ENCODE measurements at regions not wholly inside any gene's neighbourhood (a gene's known extent, or its start where the extent isn't known, plus 50 kb on each side); places are given as distances from the start of the nearest gene placed in this dataset.

DNA sequence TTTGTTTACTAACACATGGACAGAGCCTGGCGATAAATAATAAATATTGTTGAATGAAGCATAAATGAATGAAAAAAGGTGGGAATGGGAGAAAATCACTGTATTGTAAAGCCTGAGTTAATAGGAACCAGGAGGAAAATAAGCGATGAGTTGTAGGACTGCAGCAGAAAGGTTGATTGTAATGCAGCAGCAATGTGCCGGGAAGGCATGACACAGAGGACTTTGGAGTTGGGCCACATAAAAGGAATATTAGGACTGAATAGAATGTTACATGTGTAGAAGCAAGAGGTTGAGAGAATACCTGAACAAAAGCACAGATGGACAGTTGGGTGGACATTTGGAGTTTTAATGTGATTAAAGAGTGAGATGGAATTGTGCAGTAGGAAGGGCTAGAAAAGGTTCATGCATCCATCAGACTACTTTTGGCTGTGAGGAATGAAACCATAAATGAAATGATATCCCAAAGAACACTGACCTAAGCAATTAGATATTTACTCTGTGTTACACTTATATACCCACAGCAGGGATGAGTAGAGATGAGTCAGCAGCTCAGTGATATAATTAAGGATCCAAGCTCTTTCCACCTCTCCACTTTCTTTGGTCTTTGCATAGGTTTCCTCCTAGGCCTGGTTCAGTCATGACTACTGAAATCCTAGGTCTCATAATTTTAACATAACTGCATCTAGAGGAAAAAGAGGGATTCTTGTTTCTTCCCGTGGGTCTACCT lies 55.4 kb downstream of the CCER1 start:
- Mint-ChIP-seq H3K36me3 (no peaks in the 10 kb centered on the region), H3K9me3 (no peaks in the 10 kb centered on the region), H3K4me3 (no peak overlapping the region), H3K27ac (no peak overlapping the region), H3K4me1 (no peaks in the 10 kb centered on the region), H3K27me3 (peaks cover 1% of the 10 kb centered on the region)

DNA sequence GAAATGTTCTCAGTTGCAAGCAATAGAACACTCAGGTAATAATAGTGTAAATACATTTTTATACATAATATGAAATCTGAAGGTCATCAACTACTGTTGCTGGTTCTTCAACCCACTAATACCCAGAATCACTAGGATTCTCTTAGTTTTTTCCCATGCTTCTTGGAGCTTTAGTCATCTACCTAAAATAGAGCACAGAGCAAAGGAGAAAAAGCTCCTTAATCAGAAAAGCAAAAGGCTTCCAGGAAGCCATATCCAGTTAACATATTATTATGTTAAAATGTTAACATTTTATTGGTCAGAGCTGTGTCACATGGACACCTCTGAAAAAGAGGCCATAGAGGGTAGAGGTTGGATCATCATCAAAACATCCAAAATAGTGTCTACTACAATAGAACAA lies 57.0 kb downstream of the CCER1 start:
- no peaks in the 10 kb centered on the region for H3K4me1 Mint-ChIP-seq
- peaks cover 1% of the 10 kb centered on the region for H3K27me3 Mint-ChIP-seq
- no peak overlapping the region for H3K4me3 Mint-ChIP-seq
- peaks cover 0 to 1% (median 0%) of the 10 kb centered on the region in 3 donors for H3K9me3 Mint-ChIP-seq
- no peak overlapping the region for H3K27ac Mint-ChIP-seq
- H3K36me3 Mint-ChIP-seq: no peaks in the 10 kb centered on the region

DNA sequence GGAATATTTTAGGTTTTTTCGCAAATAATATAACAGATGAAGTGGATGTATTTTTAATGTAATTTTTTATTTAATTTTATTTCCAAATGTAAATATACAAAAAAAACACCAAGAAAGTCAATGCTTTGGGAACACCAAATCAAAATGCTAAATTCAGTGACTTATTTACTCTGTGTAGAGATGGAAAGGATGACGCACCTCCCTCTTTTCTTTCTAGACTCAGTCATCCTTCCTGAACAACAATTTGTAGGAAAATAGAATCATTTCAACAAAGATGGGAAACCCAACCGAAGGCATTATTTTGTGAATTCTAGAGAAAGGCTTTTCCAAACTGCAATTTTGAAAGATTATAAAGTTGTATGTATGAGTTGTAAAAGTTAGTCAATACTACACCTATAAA lies 57.7 kb downstream of the CCER1 start:
- no peak overlapping the region for H3K4me3 Mint-ChIP-seq
- H3K9me3 Mint-ChIP-seq: peaks cover 0 to 1% (median 0%) of the 10 kb centered on the region in 3 donors
- H3K27ac Mint-ChIP-seq: no peak overlapping the region
- H3K4me1 Mint-ChIP-seq: no peaks in the 10 kb centered on the region
- H3K36me3 Mint-ChIP-seq: no peaks in the 10 kb centered on the region
- peaks cover 1% of the 10 kb centered on the region for H3K27me3 Mint-ChIP-seq

DNA sequence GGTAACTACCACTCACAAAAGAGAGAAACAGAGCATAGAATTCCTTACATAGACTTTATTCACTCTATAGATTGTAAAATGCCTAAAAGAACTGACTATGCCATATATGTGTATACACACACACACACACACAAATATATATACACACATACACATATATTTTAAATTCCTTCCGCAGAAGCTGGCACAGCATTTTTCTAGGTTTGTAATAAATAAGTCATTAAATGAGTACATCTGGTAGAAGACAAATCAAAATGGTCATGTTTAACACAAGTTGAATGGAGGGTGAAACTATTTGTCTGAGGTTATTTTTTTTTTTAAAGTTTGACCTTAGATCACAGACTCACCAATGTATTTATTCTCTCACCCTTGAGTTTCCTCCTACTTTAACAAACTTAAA lies 58.2 kb downstream of the CCER1 start:
- Mint-ChIP-seq H3K9me3 (peaks cover 0 to 1% (median 0%) of the 10 kb centered on the region in 3 donors), H3K27me3 (peaks cover 1% of the 10 kb centered on the region), H3K36me3 (no peaks in the 10 kb centered on the region), H3K27ac (no peak overlapping the region), H3K4me1 (no peaks in the 10 kb centered on the region), H3K4me3 (no peak overlapping the region)

DNA sequence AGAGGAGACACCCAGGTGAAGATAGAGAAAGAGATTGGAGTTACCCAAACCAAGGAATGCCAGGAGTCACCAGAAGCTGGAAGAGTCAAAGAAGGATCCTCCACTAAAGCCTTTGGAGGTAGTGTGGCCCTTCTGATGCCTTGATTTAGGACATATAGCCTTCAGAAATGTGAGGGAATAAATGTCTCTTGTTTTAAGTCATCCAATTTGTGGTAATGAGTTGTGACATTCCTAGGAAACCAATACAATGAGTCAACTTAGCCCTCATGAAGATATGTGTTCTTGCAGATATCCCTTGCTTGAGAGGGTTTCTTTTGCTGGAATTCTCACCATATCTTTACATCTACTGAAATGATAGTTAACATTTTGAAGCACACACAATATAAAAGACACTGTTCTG lies 58.8 kb downstream of the CCER1 start:
- Mint-ChIP-seq H3K27ac (no peak overlapping the region), H3K4me1 (no peaks in the 10 kb centered on the region), H3K4me3 (no peak overlapping the region), H3K36me3 (no peaks in the 10 kb centered on the region), H3K27me3 (peaks cover 1% of the 10 kb centered on the region), H3K9me3 (peaks cover 0 to 1% (median 0%) of the 10 kb centered on the region in 3 donors)

DNA sequence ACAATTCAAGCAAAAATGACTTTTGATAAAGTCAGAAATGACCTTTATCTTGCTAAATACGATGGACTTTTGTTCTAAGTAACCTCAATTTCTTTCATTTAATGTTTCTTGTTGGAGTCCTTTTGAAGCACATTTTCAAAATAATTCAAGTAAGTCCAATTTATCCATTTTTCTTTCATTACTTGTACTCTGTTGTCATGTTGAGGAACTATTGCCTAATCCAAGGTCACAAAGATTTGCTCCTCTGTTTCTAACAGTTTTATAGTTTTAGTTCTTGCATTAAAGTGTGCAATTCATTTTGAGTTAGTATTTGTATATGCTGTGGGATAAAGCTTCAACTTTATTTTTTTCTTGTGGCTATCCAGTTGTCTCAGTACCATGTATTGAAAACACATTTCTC lies 66.7 kb downstream of the CCER1 start:
- no peaks in the 10 kb centered on the region for H3K4me1 Mint-ChIP-seq
- no peaks in the 10 kb centered on the region for H3K27me3 Mint-ChIP-seq
- peaks cover 0 to 1% (median 0%) of the 10 kb centered on the region in 3 donors for H3K9me3 Mint-ChIP-seq
- H3K27ac Mint-ChIP-seq: no peak overlapping the region
- H3K36me3 Mint-ChIP-seq: peaks cover 2% of the 10 kb centered on the region
- no peak overlapping the region for H3K4me3 Mint-ChIP-seq

DNA sequence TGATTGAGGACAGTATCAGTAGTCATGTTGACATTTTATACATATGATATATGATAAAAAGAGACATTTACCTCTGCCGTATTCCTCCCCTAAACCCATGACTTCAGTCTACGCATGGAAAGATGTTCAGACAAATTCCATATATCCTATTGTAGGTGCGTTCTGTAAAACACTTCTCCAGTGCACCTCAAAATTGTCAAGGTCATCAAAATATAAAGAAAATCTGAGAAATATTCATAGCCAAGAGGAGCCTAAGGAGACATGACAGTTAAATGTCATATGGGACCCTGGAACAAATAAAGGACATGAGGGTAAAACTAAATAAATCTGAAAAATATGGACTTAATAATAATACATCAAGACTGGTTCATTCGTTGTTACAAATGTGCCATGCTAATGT lies 71.5 kb downstream of the CCER1 start:
- no peak overlapping the region for H3K4me3 Mint-ChIP-seq
- H3K4me1 Mint-ChIP-seq: no peaks in the 10 kb centered on the region
- no peaks in the 10 kb centered on the region for H3K27me3 Mint-ChIP-seq
- peaks cover 2% of the 10 kb centered on the region for H3K36me3 Mint-ChIP-seq
- H3K9me3 Mint-ChIP-seq: no peaks in the 10 kb centered on the region
- H3K27ac Mint-ChIP-seq: no peak overlapping the region

DNA sequence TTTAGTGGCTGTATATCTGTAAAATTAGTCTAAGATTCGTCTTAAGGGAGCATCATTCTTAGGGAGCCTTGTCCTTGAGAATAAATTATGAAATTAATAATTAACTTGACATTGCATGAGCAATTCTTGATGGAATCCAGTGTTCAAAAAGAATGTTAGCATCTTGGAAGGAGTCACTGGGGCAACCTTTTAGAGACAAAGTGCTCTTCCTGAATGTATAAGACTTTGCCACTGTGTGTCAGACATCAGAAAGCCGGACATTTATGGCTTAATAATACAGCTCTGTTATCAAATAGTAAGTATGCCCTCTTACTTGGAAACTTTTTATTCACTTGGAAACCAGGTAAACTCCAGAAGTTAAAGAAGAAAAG lies 83.3 kb downstream of the CCER1 start:
- Mint-ChIP-seq H3K9me3 (peaks cover 0 to 2% (median 0%) of the 10 kb centered on the region in 3 donors), H3K36me3 (no peaks in the 10 kb centered on the region), H3K27me3 (no peaks in the 10 kb centered on the region), H3K4me1 (no peaks in the 10 kb centered on the region), H3K27ac (no peak overlapping the region), H3K4me3 (no peak overlapping the region)

DNA sequence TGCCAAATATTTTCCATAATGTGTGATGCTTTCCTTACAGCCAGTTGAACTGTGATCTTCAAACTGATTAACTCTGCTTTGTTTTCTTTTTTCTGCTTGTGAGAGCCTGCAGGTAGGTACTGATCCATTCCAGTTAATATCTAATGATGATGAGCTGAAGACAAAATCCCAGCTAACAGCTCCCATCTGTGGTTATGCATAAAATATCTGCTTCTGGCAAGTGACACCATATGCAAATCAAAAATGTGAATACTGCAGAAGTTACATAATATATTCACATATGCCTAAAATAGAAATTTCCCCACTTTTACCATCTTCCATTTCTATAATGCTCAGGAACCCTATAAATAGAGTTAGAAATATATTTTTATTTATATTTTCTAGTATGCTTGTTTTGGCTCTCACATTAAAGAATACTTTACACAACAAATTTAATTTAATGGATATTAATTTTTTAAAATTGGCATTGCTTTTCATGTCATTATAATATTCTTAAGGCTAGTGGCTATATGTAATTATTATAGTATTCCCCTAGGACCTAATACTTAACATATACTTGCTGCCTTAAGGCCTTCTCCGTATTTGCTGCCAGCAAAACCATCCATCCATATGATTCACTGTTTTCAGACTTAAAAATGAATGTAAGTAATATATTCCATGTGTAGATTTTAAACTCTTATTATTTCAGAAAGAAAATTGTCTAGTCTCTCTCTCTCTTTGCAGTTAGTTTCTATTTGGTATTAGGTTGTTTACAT lies 83.8 kb downstream of the CCER1 start:
- no peak overlapping the region for H3K4me3 Mint-ChIP-seq
- H3K36me3 Mint-ChIP-seq: no peaks in the 10 kb centered on the region
- H3K27me3 Mint-ChIP-seq: no peaks in the 10 kb centered on the region
- no peak overlapping the region for H3K27ac Mint-ChIP-seq
- H3K4me1 Mint-ChIP-seq: no peaks in the 10 kb centered on the region
- H3K9me3 Mint-ChIP-seq: peaks cover 0 to 2% (median 0%) of the 10 kb centered on the region in 3 donors

DNA sequence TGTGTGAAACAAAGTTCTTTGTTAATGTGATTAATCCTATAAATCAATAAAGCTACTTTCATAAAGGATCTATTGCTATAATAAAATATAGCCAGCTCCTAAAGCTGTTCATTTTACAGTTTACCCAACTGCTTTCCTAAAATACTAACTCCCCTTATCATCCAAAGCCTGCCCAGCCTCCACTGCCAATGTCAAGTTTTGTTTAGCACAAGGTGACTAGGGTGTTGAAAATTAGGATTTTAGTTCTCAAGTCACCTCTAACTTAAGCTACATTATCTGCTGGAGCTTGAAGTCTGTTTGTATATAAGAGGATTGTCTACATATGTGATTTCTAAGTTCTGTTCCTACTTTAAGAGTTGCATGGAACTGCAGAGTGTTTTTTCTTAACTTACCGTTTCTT lies 86.3 kb downstream of the CCER1 start:
- Mint-ChIP-seq H3K4me1 (no peaks in the 10 kb centered on the region), H3K27me3 (no peaks in the 10 kb centered on the region), H3K27ac (no peak overlapping the region), H3K4me3 (no peak overlapping the region), H3K36me3 (no peaks in the 10 kb centered on the region), H3K9me3 (no peaks in the 10 kb centered on the region)

DNA sequence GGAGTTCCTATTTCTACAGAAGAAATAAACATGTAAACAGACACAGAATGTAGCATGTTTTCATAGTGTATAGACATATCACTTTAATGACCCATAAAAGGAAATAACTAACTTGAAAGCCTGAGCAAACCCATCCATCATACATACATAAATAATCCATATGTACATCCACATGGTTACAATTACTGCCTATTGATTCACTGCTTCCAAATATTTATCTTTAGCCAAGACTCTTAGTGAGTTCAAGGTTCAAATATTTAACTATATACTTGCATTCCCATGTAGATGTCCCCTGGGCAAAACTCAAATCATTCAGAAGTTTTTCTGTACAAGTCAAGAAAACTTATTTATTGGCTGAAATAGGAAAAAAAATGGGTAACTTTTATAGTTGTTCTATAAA lies 95.4 kb downstream of the CCER1 start:
- Mint-ChIP-seq H3K4me1 (no peaks in the 10 kb centered on the region), H3K36me3 (no peaks in the 10 kb centered on the region), H3K27me3 (peaks cover 4% of the 10 kb centered on the region), H3K4me3 (no peak overlapping the region), H3K9me3 (peaks cover 0 to 6% (median 2%) of the 10 kb centered on the region in 3 donors), H3K27ac (no peak overlapping the region)

DNA sequence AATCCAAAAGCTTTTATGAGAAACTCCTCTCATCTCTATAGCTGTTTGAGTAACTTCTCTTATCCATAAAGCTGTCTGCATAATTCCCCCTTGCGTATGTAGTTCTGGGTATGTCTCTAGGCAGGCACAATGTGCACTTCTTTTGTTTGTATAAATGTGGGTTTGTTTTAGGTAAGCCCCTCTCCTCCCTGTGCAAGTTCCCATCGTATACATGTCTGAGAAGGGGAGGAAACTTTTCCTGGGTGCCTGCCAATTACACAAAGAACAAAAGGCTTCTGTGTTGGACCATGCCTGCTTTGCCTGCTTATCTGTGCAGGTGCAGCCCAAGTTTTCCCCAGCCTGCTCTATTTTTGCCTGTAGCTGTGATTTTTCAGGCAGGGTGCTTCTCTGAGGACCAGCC lies 96.7 kb downstream of the CCER1 start:
- H3K9me3 Mint-ChIP-seq: peaks cover 0 to 6% (median 2%) of the 10 kb centered on the region in 3 donors
- no peaks in the 10 kb centered on the region for H3K4me1 Mint-ChIP-seq
- H3K36me3 Mint-ChIP-seq: no peaks in the 10 kb centered on the region
- peaks cover 5% of the 10 kb centered on the region for H3K27me3 Mint-ChIP-seq
- H3K4me3 Mint-ChIP-seq: no peak overlapping the region
- no peak overlapping the region for H3K27ac Mint-ChIP-seq

DNA sequence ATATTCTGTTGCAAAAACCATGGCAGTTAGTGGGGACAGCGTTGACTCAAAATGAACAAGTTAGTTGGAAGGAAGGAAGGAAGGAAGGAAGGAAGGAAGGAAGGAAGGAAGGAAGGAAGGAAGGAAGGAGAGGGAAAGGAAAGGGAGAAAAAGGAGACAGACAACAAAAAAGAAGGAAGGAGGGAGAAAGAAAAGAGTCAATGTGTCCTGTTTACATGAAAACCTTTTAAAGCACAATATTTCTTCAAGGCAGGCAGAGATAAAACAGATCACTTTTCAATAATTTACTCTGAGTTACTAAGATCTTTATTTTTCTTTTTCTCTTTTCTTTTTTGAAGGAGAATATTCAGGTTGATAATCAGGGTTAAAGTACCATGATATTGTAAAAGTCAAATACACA lies 99.4 kb downstream of the CCER1 start:
- Mint-ChIP-seq H3K4me1 (no peaks in the 10 kb centered on the region), H3K9me3 (no peaks in the 10 kb centered on the region), H3K27me3 (peaks cover 5% of the 10 kb centered on the region), H3K36me3 (no peaks in the 10 kb centered on the region), H3K4me3 (no peak overlapping the region), H3K27ac (no peak overlapping the region)

DNA sequence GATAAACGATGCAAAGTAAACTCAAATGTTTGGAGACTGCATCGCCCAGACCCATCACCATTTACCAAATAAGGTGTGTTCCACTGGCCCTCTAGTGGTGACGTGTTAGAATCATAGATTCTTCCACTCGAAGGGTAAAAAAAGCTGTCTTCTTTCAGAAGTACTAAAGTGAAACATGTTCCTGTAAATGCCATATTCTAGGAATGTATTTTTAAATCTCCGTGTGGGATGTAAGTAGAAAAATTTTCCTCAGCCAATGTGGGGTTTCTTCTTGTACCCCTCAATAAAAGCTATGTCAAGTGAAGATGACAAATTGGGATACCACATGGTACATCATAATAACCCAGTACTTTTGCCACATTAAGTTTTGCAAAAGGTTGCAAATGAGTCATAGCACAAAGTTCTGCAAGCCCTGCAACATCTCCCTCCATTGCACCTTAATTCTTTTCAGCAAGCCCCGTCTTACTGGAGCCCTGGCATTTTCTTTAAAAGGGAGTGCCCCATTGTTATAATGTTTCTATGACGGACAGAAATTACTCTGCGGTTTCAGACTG lies 100.8 kb downstream of the CCER1 start:
- H3K4me3 Mint-ChIP-seq: no peak overlapping the region
- no peaks in the 10 kb centered on the region for H3K36me3 Mint-ChIP-seq
- peaks cover 1% of the 10 kb centered on the region for H3K27me3 Mint-ChIP-seq
- no peak overlapping the region for H3K27ac Mint-ChIP-seq
- no peaks in the 10 kb centered on the region for H3K9me3 Mint-ChIP-seq
- H3K4me1 Mint-ChIP-seq: no peaks in the 10 kb centered on the region

DNA sequence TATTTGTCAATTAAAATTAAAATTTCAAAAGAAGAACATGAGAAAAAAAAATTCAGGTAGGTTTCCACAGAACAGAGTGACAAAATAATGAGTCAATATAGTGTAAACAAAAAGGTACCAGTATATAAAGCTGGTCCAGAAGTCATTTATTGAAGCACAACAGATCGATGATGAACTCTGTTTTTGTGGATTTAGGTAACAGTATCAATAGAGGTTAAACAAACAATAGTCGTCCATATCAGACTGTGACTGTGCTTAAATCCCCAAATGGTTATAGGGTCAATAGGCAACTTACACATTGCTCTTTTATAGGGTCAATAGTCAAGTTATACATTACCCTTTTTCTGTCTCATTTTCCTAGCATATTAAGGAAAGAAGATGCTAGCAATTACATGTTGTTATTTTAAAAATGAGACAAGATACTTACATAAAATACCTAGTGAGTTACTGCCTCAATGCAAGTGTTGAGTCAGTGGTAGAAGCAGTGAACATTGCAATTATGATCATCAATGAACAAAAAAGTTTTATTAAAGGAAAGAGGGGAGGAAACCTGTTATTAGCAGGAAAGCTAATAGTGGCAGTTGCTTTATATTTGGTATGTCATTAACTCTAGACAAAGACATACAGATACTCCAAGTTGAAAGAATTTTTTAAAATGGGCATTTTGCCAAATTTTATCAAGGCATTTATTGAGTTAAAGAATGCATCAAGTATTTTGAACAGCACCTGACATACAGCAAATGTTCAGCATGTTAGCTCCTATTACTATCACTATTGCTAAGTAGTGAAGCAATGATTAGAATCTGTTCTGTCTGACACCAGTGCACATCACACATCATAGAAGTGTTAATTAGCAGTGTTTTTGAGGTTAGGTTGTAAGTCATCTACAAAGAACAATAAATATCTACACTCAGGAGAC lies 102.9 kb downstream of the CCER1 start:
- H3K4me1 Mint-ChIP-seq: no peaks in the 10 kb centered on the region
- no peaks in the 10 kb centered on the region for H3K36me3 Mint-ChIP-seq
- H3K27me3 Mint-ChIP-seq: peaks cover 3% of the 10 kb centered on the region
- peaks cover 0 to 3% (median 0%) of the 10 kb centered on the region in 3 donors for H3K9me3 Mint-ChIP-seq
- no peak overlapping the region for H3K4me3 Mint-ChIP-seq
- no peak overlapping the region for H3K27ac Mint-ChIP-seq

Measured in IgD-negative memory B cell (primary cell).